Natural killer cell (primary cell): ENCODE measurements at regions not wholly inside any gene's neighbourhood (a gene's known extent, or its start where the extent isn't known, plus 50 kb on each side); places are given as distances from the start of the nearest gene placed in this dataset.
"Not testable (repeated sequence)": the region's sequence is repeated elsewhere in the genome, so short reads cannot be mapped to it uniquely, and the experiment has no call there.

Experiments used
- ATAC-seq, 3 donors: fragments of 150-1000 bp in 2 of 3; fragments of 200-7000 bp in 1 of 3; cut with Tn5 transposase; 1 replicate in 1 of 3; 2 replicates in 2 of 3; pipeline ENCODE4 v1.10.0; 2021; ENCODE audit warnings: mild to moderate bottlenecking in 2 of 3, moderate library complexity in 2 of 3
- DNase-seq, 2 donors: peaks; one replicate each; pipeline versions ENCODE4 v3.0.0 to v3.0.0-alpha.2; 2013 to 2021; ENCODE audit warnings: mixed read lengths in 1 of 2
- H3K27ac ChIP-seq: one replicate; pipeline ENCODE4 v1.5.1; 2013; ENCODE audit warnings: mild to moderate bottlenecking, low read length
- H3K27me3 ChIP-seq: one replicate; pipeline ENCODE4 v1.6.1; 2013; ENCODE audit warnings: low read length; ENCODE audit not compliant: control insufficient read depth, insufficient read depth
- H3K36me3 ChIP-seq: one replicate; pipeline ENCODE4 v1.6.1; 2013; ENCODE audit warnings: low read length; ENCODE audit not compliant: control insufficient read depth, insufficient read depth
- H3K4me1 ChIP-seq: one replicate; pipeline ENCODE4 v1.6.1; 2013; ENCODE audit warnings: low read length; ENCODE audit not compliant: control insufficient read depth, insufficient read depth
- H3K4me3 ChIP-seq: one replicate; pipeline ENCODE4 v1.5.1; 2013; ENCODE audit warnings: low read length
- H3K9me3 ChIP-seq: one replicate; pipeline ENCODE4 v1.6.1; 2013; ENCODE audit warnings: low read length; ENCODE audit not compliant: control insufficient read depth, insufficient read depth
- H3K27ac Mint-ChIP-seq, 2 donors: one replicate each; pipeline ENCODE4 v1.8.0; 2022; ENCODE audit warnings: mild to moderate bottlenecking in 2 of 2, mixed read lengths in 2 of 2, moderate library complexity in 1 of 2
- H3K27me3 Mint-ChIP-seq, 2 donors: one replicate each; pipeline ENCODE4 v1.8.0; 2022; ENCODE audit warnings: low read depth in 2 of 2, mixed read lengths in 2 of 2
- H3K36me3 Mint-ChIP-seq: one replicate; pipeline ENCODE4 v1.8.0; 2022; ENCODE audit warnings: mixed read lengths
- H3K4me1 Mint-ChIP-seq, 2 donors: one replicate each; pipeline ENCODE4 v1.8.0; 2022; ENCODE audit warnings: mixed read lengths in 2 of 2
- H3K4me3 Mint-ChIP-seq: one replicate; pipeline ENCODE4 v1.8.0; 2022; ENCODE audit warnings: mild to moderate bottlenecking, moderate library complexity, mixed read lengths
- H3K9me3 Mint-ChIP-seq, 2 donors: one replicate each; pipeline ENCODE4 v1.8.0; 2022; ENCODE audit warnings: mixed read lengths in 2 of 2
- CTCF ChIP-seq: fragments of 200-600 bp; IDR thresholded peaks from one replicate; pipeline ENCODE4 v1.8.0; 2022; ENCODE audit warnings: antibody characterized with exemption
- WGBS: methylation state at CpG from one replicate; pipeline ENCODE4 v1.1.7; 2013; ENCODE audit warnings: missing lambda C conversion rate; ENCODE audit not compliant: insufficient coverage; 5-methylcytosine and 5-hydroxymethylcytosine counted together
- intact Hi-C: fragments of 100-400 bp; cut with micrococcal nuclease; formaldehyde crosslinking; loops from one replicate; pipeline ENCODE4 v1.14.2; 2022

DNA sequence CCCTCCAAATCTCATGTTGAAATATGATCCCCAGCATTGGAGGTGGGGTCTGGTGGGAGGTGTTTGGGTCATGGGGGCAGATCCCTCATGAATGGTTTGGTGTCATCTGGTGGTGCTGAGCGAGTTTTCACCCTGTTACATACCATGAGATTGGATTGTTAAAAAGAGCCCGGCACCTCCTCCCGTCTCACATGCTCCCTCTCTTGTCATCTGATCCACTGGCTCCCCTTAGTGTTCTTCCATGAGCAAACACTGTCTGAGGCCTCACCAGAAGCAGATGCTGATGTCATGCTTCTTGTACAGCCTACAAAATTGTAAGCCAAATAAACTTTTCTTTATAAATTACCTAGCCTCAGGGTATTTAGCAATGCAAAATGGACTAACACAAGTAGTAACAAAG, 405.0 kb upstream of the SLC39A10 start:
- H3K4me1 Mint-ChIP-seq: no peaks in the 10 kb centered on the region
- Histone ChIP-seq H3K27me3 (no peaks in the 10 kb centered on the region), H3K9me3 (no peaks in the 10 kb centered on the region), H3K27ac (no peak overlapping the region), H3K36me3 (no peaks in the 10 kb centered on the region), H3K4me1 (no peaks in the 10 kb centered on the region), H3K4me3 (no peak overlapping the region)
- no peak for TF ChIP-seq CTCF
- DNase-seq: no peak
- 92% methylated on average over 3 of the region's 3 CpGs for WGBS
- H3K27me3 Mint-ChIP-seq: no peaks in the 10 kb centered on the region
- no peak for ATAC-seq
- H3K36me3 Mint-ChIP-seq: no peaks in the 10 kb centered on the region
- H3K4me3 Mint-ChIP-seq: no peak overlapping the region
- H3K27ac Mint-ChIP-seq: no peak overlapping the region
- H3K9me3 Mint-ChIP-seq: peaks cover 0 to 3% of the 10 kb centered on the region in 2 donors
- intact Hi-C loops: no loop called here

DNA sequence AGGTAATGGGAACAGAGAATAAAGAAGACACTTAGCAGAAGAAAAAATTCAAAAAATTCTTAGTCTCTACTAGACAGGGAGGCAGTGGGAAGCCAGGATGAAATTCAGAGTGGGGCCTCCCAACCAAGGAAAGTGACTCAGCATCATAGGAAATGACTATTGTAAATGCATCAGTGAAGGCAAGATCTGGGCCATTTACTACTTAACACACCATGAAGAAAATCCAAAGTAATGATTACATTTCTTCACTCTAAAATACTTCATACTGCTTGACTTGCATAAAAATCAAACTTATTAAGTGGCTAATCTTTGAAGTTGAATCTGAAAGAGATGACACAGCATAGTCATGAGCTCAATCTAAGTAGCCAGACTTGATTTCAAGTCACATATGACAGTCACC, 405.8 kb upstream of the SLC39A10 start:
- Histone ChIP-seq H3K4me3 (no peak overlapping the region), H3K4me1 (no peaks in the 10 kb centered on the region), H3K27me3 (no peaks in the 10 kb centered on the region), H3K9me3 (no peaks in the 10 kb centered on the region), H3K27ac (no peak overlapping the region), H3K36me3 (no peaks in the 10 kb centered on the region)
- Mint-ChIP-seq H3K27me3 (no peaks in the 10 kb centered on the region), H3K4me1 (no peaks in the 10 kb centered on the region), H3K9me3 (peaks cover 0 to 3% of the 10 kb centered on the region in 2 donors), H3K36me3 (no peaks in the 10 kb centered on the region), H3K4me3 (no peak overlapping the region), H3K27ac (no peak overlapping the region)
- TF ChIP-seq CTCF: no peak
- ATAC-seq (no peak), DNase-seq (no peak)
- intact Hi-C loops: no loop called here

DNA sequence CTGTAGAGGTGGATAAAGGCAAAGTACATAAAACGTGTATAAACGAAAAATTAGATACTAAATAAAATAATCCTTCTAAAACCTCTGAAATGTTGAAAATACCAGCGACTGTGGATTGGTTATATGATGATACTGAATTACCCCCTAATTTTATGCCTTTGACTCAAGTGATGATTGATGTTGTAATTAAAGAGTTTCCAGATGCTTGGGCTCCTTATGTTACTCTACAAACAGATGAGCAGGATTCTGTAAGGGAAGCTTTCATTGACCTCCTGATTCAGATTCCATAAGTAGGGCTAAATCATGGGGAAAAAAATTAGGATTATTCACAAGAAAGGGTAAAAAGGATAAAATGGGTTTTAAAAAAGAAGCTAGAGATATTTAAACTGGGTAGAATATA, 418.2 kb upstream of the SLC39A10 start:
- Mint-ChIP-seq H3K36me3 (no peaks in the 10 kb centered on the region), H3K4me3 (no peak overlapping the region), H3K4me1 (no peaks in the 10 kb centered on the region), H3K9me3 (peaks cover 2 to 6% of the 10 kb centered on the region in 2 donors), H3K27me3 (no peaks in the 10 kb centered on the region), H3K27ac (no peak overlapping the region)
- intact Hi-C loops: no loop called here
- no peak overlapping the region for H3K27ac ChIP-seq
- H3K36me3 ChIP-seq: no peaks in the 10 kb centered on the region
- H3K9me3 ChIP-seq: no peaks in the 10 kb centered on the region
- no peak for TF ChIP-seq CTCF
- no peaks in the 10 kb centered on the region for H3K27me3 ChIP-seq
- DNase-seq: no peak
- WGBS: no CpG with 5 or more reads among the region's 3 CpGs
- no peak for ATAC-seq
- no peak overlapping the region for H3K4me3 ChIP-seq
- H3K4me1 ChIP-seq: no peaks in the 10 kb centered on the region

DNA sequence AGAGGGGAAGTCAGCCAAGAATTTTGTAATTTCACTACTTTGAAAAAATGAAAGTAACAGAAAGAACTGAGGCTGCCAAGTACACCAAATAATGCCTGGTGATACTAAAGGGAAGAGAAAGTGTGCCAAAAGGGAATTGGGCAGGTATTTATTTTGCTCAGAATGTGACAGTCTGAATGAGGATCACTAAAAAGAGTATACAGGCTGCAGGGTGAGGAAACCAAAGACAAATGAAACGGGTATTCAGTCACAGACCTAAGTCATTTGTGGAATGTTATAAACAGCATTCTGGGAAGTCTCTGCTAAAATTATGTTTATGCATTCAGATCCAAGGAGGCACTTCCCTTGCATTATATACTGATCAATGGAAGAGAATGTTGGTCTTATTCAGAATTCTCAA, 418.6 kb upstream of the SLC39A10 start:
- H3K9me3 ChIP-seq: no peaks in the 10 kb centered on the region
- intact Hi-C loops: no loop called here
- Mint-ChIP-seq H3K4me1 (no peaks in the 10 kb centered on the region), H3K36me3 (no peaks in the 10 kb centered on the region), H3K27me3 (no peaks in the 10 kb centered on the region), H3K4me3 (no peak overlapping the region), H3K27ac (no peak overlapping the region), H3K9me3 (peaks cover 2 to 6% of the 10 kb centered on the region in 2 donors)
- 47% methylated on average over 1 of the region's 1 CpG for whole genome bisulfite sequencing
- TF ChIP-seq CTCF: no peak
- H3K27me3 ChIP-seq: no peaks in the 10 kb centered on the region
- DNase-seq: no peak
- no peaks in the 10 kb centered on the region for H3K36me3 ChIP-seq
- H3K4me1 ChIP-seq: no peaks in the 10 kb centered on the region
- no peak overlapping the region for H3K27ac ChIP-seq
- H3K4me3 ChIP-seq: no peak overlapping the region
- ATAC-seq: no peak

DNA sequence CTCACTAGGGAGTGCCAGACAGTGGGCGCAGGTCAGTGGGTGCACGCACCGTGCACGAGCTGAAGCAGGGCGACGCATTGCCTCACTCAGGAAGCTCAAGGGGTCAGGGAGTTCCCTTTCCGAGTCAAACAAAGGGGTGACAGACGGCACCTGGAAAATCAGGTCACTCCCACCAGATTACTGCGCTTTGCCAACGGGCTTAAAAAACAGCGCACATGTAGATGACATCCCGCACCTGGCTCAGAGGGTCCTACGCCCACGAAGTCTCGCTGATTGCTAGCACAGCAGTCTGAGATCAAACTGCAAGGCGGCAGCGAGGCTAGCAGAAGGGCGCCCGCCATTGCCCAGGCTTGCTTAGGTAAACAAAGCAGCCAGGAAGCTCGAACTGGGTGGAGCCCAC, 428.5 kb upstream of the SLC39A10 start:
- H3K9me3 ChIP-seq, H3K27me3 ChIP-seq, DNase-seq, H3K4me3 ChIP-seq, H3K4me1 Mint-ChIP-seq, H3K36me3 ChIP-seq, H3K27ac Mint-ChIP-seq, ATAC-seq, intact Hi-C loops, H3K36me3 Mint-ChIP-seq, H3K27me3 Mint-ChIP-seq, H3K4me3 Mint-ChIP-seq, H3K27ac ChIP-seq, H3K4me1 ChIP-seq: not testable (repeated sequence)
- peaks cover 6 to 11% of the 10 kb centered on the region in 2 donors for H3K9me3 Mint-ChIP-seq
- 93% methylated on average over 20 of the region's 20 CpGs for WGBS
